ENCODE measurements at regions not wholly inside any gene's neighbourhood (a gene's known extent, or its start where the extent isn't known, plus 50 kb on each side); places are given as distances from the start of the nearest gene placed in this dataset.
"Not testable (repeated sequence)": the region's sequence is repeated elsewhere in the genome, so short reads cannot be mapped to it uniquely, and the experiment has no call there.

GRCh38 chr13:50277127-50277526, 261.9 kb downstream of the KCNRG start:
- H3K9me3 Mint-ChIP-seq: peaks cover 12% of the 10 kb centered on the region
- no peak overlapping the region for H3K27ac Mint-ChIP-seq
- POLR2A ChIA-PET: no interaction called here
- DNase-seq (no peak), ATAC-seq (ENCODE audit: low read depth) (no peak)
- H3K27me3 Mint-ChIP-seq: peaks cover 12% of the 10 kb centered on the region
- H3K36me3 Mint-ChIP-seq: peaks cover 3% of the 10 kb centered on the region
- no peaks in the 10 kb centered on the region for H3K4me1 Mint-ChIP-seq
- H3K4me3 Mint-ChIP-seq: no peak overlapping the region

GRCh38 chr13:50277906-50278305, 262.7 kb downstream of the KCNRG start:
- Mint-ChIP-seq H3K4me1 (no peaks in the 10 kb centered on the region), H3K36me3 (peaks cover 8% of the 10 kb centered on the region), H3K4me3 (no peak overlapping the region), H3K27me3 (peaks cover 11% of the 10 kb centered on the region), H3K9me3 (peaks cover 14% of the 10 kb centered on the region), H3K27ac (no peak overlapping the region)
- ATAC-seq (ENCODE audit: low read depth): no peak
- POLR2A ChIA-PET: no interaction called here
- DNase-seq: no peak

GRCh38 chr13:50280441-50280937, 265.2 kb downstream of the KCNRG start:
- POLR2A ChIA-PET: no interaction called here
- peaks cover 17% of the 10 kb centered on the region for H3K36me3 Mint-ChIP-seq
- peaks cover 13% of the 10 kb centered on the region for H3K27me3 Mint-ChIP-seq
- peaks cover 19% of the 10 kb centered on the region for H3K9me3 Mint-ChIP-seq
- ATAC-seq (ENCODE audit: low read depth) (no peak), DNase-seq (no peak)
- no peak overlapping the region for H3K27ac Mint-ChIP-seq
- H3K4me1 Mint-ChIP-seq: peaks cover 13% of the 10 kb centered on the region
- no peak overlapping the region for H3K4me3 Mint-ChIP-seq

- Mint-ChIP-seq H3K27ac (no peak overlapping the region), H3K36me3 (peaks cover 15% of the 10 kb centered on the region), H3K9me3 (peaks cover 17% of the 10 kb centered on the region), H3K4me1 (peaks cover 13% of the 10 kb centered on the region), H3K27me3 (peaks cover 13% of the 10 kb centered on the region), H3K4me3 (no peak overlapping the region)
- POLR2A ChIA-PET: no interaction called here
- ATAC-seq (ENCODE audit: low read depth) (no peak), DNase-seq (no peak)
Measured at GRCh38 chr13:50282016-50282415, 266.8 kb downstream of the KCNRG start.

- Mint-ChIP-seq H3K9me3 (peaks cover 11% of the 10 kb centered on the region), H3K27ac (no peak overlapping the region), H3K4me3 (no peak overlapping the region), H3K4me1 (peaks cover 13% of the 10 kb centered on the region), H3K27me3 (peaks cover 13% of the 10 kb centered on the region), H3K36me3 (peaks cover 14% of the 10 kb centered on the region)
- POLR2A ChIA-PET: no interaction called here
- no peak for ATAC-seq (ENCODE audit: low read depth)
- DNase-seq: no peak
Measured at GRCh38 chr13:50283017-50283416, 267.8 kb downstream of the KCNRG start.

GRCh38 chr13:50284540-50284939, 269.3 kb downstream of the KCNRG start:
- ATAC-seq (ENCODE audit: low read depth): no peak
- H3K4me1 Mint-ChIP-seq: peaks cover 13% of the 10 kb centered on the region
- H3K4me3 Mint-ChIP-seq: no peak overlapping the region

GRCh38 chr13:50285283-50285682, 270.0 kb downstream of the KCNRG start:
- Mint-ChIP-seq H3K4me1 (peaks cover 13% of the 10 kb centered on the region), H3K27ac (no peak overlapping the region), H3K4me3 (no peak overlapping the region), H3K27me3 (peaks cover 14% of the 10 kb centered on the region), H3K36me3 (peaks cover 14% of the 10 kb centered on the region), H3K9me3 (peaks cover 11% of the 10 kb centered on the region)
- ATAC-seq (ENCODE audit: low read depth): no peak
- POLR2A ChIA-PET: no interaction called here
- DNase-seq: no peak

More at GRCh38 chr13:50284540-50284939, 269.3 kb downstream of the KCNRG start:
- H3K36me3 Mint-ChIP-seq: peaks cover 14% of the 10 kb centered on the region
- H3K9me3 Mint-ChIP-seq: peaks cover 11% of the 10 kb centered on the region
- no peak for DNase-seq
- H3K27ac Mint-ChIP-seq: no peak overlapping the region
- POLR2A ChIA-PET: no interaction called here
- peaks cover 13% of the 10 kb centered on the region for H3K27me3 Mint-ChIP-seq

- Mint-ChIP-seq H3K27me3 (peaks cover 8% of the 10 kb centered on the region), H3K27ac (no peak overlapping the region), H3K4me1 (peaks cover 14% of the 10 kb centered on the region), H3K36me3 (peaks cover 14% of the 10 kb centered on the region), H3K9me3 (peaks cover 11% of the 10 kb centered on the region), H3K4me3 (no peak overlapping the region)
- no peak for ATAC-seq (ENCODE audit: low read depth)
- DNase-seq: no peak
- POLR2A ChIA-PET: no interaction called here
Measured at GRCh38 chr13:50286324-50286723, 271.1 kb downstream of the KCNRG start.

GRCh38 chr13:50290186-50290585, 274.9 kb downstream of the KCNRG start:
- H3K27ac Mint-ChIP-seq: no peak overlapping the region
- peaks cover 12% of the 10 kb centered on the region for H3K4me1 Mint-ChIP-seq
- POLR2A ChIA-PET: no interaction called here
- H3K27me3 Mint-ChIP-seq: peaks cover 2% of the 10 kb centered on the region
- no peak overlapping the region for H3K4me3 Mint-ChIP-seq
- ATAC-seq (ENCODE audit: low read depth): no peak
- H3K9me3 Mint-ChIP-seq: peaks cover 3% of the 10 kb centered on the region
- no peak for DNase-seq
- H3K36me3 Mint-ChIP-seq: no peaks in the 10 kb centered on the region

GRCh38 chr13:50291611-50292010, 276.4 kb downstream of the KCNRG start:
- Mint-ChIP-seq H3K36me3 (no peaks in the 10 kb centered on the region), H3K4me1 (peaks cover 11% of the 10 kb centered on the region), H3K9me3 (peaks cover 7% of the 10 kb centered on the region), H3K27me3 (peaks cover 5% of the 10 kb centered on the region), H3K27ac (no peak overlapping the region), H3K4me3 (no peak overlapping the region)
- POLR2A ChIA-PET: no interaction called here
- DNase-seq (no peak), ATAC-seq (ENCODE audit: low read depth) (no peak)

- Mint-ChIP-seq H3K27ac (no peak overlapping the region), H3K36me3 (peaks cover 2% of the 10 kb centered on the region), H3K4me1 (peaks cover 11% of the 10 kb centered on the region), H3K4me3 (no peak overlapping the region), H3K9me3 (peaks cover 7% of the 10 kb centered on the region), H3K27me3 (peaks cover 9% of the 10 kb centered on the region)
- DNase-seq (no peak), ATAC-seq (ENCODE audit: low read depth) (no peak)
- POLR2A ChIA-PET: no interaction called here
Measured at GRCh38 chr13:50292081-50292480, 276.8 kb downstream of the KCNRG start.

- H3K4me3 Mint-ChIP-seq; DNase-seq; H3K9me3 Mint-ChIP-seq; H3K27ac Mint-ChIP-seq; POLR2A ChIA-PET; ATAC-seq (ENCODE audit: low read depth); H3K36me3 Mint-ChIP-seq: not testable (repeated sequence)
- Mint-ChIP-seq H3K27me3 (peaks cover 20% of the 10 kb centered on the region), H3K4me1 (peaks cover 18% of the 10 kb centered on the region)
Measured at GRCh38 chr13:50294425-50294824, 279.2 kb downstream of the KCNRG start.

- H3K27me3 Mint-ChIP-seq: peaks cover 32% of the 10 kb centered on the region
- H3K4me3 Mint-ChIP-seq: no peak overlapping the region
- peaks cover 7% of the 10 kb centered on the region for H3K4me1 Mint-ChIP-seq
- H3K27ac Mint-ChIP-seq: no peak overlapping the region
- peaks cover 5% of the 10 kb centered on the region for H3K36me3 Mint-ChIP-seq
- peaks cover 8% of the 10 kb centered on the region for H3K9me3 Mint-ChIP-seq
- POLR2A ChIA-PET: no interaction called here
- ATAC-seq (ENCODE audit: low read depth) (no peak), DNase-seq (no peak)
Measured at GRCh38 chr13:50299546-50300249, 284.5 kb downstream of the KCNRG start.

- H3K27ac Mint-ChIP-seq: no peak overlapping the region
- peaks cover 1% of the 10 kb centered on the region for H3K4me1 Mint-ChIP-seq
- H3K9me3 Mint-ChIP-seq: no peaks in the 10 kb centered on the region
- H3K4me3 Mint-ChIP-seq: no peak overlapping the region
- H3K36me3 Mint-ChIP-seq: peaks cover 9% of the 10 kb centered on the region
- ATAC-seq (ENCODE audit: low read depth) (no peak), DNase-seq (no peak)
- POLR2A ChIA-PET: no interaction called here
- peaks cover 19% of the 10 kb centered on the region for H3K27me3 Mint-ChIP-seq
Measured at GRCh38 chr13:50303963-50304721, 288.9 kb downstream of the KCNRG start.
